H1 (cell line): ENCODE measurements at regions not wholly inside any gene's neighbourhood (a gene's known extent, or its start where the extent isn't known, plus 50 kb on each side); places are given as distances from the start of the nearest gene placed in this dataset.

Experiments
- YY1 ChIP-seq: IDR thresholded peaks from 2 replicates; pipeline ENCODE4 v1.6.1; 2011; ENCODE audit warnings: low read depth, mild to moderate bottlenecking, low read length
- TF ChIP-seq, protein P1 (sequence below): IDR thresholded peaks from 2 replicates; pipeline ENCODE4 v1.6.1; 2012; ENCODE audit warnings: low read length, inconsistent platforms

GRCh38 chr6:112831022-112831421 lies 483.9 kb downstream of the RFPL4B start (continued):
- TF ChIP-seq, protein P1, sequence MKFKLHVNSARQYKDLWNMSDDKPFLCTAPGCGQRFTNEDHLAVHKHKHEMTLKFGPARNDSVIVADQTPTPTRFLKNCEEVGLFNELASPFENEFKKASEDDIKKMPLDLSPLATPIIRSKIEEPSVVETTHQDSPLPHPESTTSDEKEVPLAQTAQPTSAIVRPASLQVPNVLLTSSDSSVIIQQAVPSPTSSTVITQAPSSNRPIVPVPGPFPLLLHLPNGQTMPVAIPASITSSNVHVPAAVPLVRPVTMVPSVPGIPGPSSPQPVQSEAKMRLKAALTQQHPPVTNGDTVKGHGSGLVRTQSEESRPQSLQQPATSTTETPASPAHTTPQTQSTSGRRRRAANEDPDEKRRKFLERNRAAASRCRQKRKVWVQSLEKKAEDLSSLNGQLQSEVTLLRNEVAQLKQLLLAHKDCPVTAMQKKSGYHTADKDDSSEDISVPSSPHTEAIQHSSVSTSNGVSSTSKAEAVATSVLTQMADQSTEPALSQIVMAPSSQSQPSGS = no peak
- TF ChIP-seq YY1 = no peak
